GM12891 (cell line): ENCODE measurements at regions not wholly inside any gene's neighbourhood (a gene's known extent, or its start where the extent isn't known, plus 50 kb on each side); places are given as distances from the start of the nearest gene placed in this dataset.

Experiments
- POLR2A ChIP-seq: IDR thresholded peaks from 2 replicates; pipeline ENCODE4 v1.6.1; 2011; ENCODE audit warnings: low read depth, low read length, control low read depth
- POLR2AphosphoS5 ChIP-seq: IDR thresholded peaks from 2 replicates; pipeline ENCODE4 v1.6.1; 2011; ENCODE audit warnings: low read depth, low read length, control low read depth
- SPI1 ChIP-seq: IDR thresholded peaks from 2 replicates; pipeline ENCODE4 v1.6.1; 2011; ENCODE audit warnings: low read depth, low read length, control low read depth

DNA sequence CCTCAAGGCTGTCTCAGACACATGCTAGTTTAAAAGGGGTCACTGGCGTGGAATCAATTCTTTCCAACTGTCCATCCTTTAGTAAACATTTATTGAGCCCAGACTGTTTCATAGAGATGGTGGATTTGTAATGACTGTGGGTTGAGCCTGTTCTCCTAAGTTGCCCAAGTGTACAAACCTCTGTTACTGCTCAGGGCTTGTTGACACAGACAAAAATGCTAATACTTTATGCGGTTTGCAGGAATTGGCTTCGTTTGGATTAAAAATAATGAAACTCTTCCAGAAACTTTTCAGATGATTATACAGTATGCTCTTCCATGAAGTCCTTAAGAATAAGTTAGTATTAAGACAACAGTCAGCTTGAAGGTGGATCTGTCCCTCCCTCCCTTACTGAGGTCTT is 83.6 kb upstream of the MGAT5 start:
- TF ChIP-seq POLR2A (no peak), SPI1 (no peak), POLR2AphosphoS5 (no peak)
